Mesenchymal stem cell (in vitro differentiated cells and primary cell): ENCODE measurements at regions not wholly inside any gene's neighbourhood (a gene's known extent, or its start where the extent isn't known, plus 50 kb on each side); places are given as distances from the start of the nearest gene placed in this dataset.
A peak's percentile ranks its signal among the peaks of the same experiment; 100 is the strongest.

Experiments
- DNase-seq: peaks from one replicate; pipeline ENCODE4 v3.0.0-alpha.2; 2013
- H2AFZ ChIP-seq: one replicate; pipeline ENCODE4 v1.6.1; 2013; ENCODE audit warnings: low read depth, mild to moderate bottlenecking, control low read depth, inconsistent platforms, low read length, moderate library complexity
- H2AK5ac ChIP-seq: 2 replicates; pipeline ENCODE4 v1.6.1; 2013; ENCODE audit warnings: low read length, moderate library complexity, mild to moderate bottlenecking, inconsistent platforms; ENCODE audit not compliant: severe bottlenecking
- H2BK120ac ChIP-seq: one replicate; pipeline ENCODE4 v1.6.1; 2013; ENCODE audit warnings: low read depth, mild to moderate bottlenecking, inconsistent platforms, low read length, moderate library complexity
- H2BK12ac ChIP-seq, 2 experiments: one replicate each; pipeline ENCODE4 v1.6.1; 2013; ENCODE audit warnings: inconsistent platforms in 2 of 2, low read length in 2 of 2, mild to moderate bottlenecking in 2 of 2, moderate library complexity in 2 of 2, control low read depth in 1 of 2
- H2BK15ac ChIP-seq: one replicate; pipeline ENCODE4 v1.6.1; 2013; ENCODE audit warnings: mild to moderate bottlenecking, low read depth, inconsistent platforms; ENCODE audit not compliant: poor library complexity, severe bottlenecking
- H2BK5ac ChIP-seq: 2 replicates; pipeline ENCODE4 v1.6.1; 2013; ENCODE audit warnings: low read depth, mild to moderate bottlenecking, low read length, control low read depth, inconsistent platforms; ENCODE audit not compliant: poor library complexity, severe bottlenecking
- H3K14ac ChIP-seq, 2 experiments: one replicate each; pipeline ENCODE4 v1.6.1; 2013; ENCODE audit warnings: inconsistent platforms in 2 of 2, low read length in 2 of 2, control low read depth in 1 of 2, mild to moderate bottlenecking in 1 of 2, moderate library complexity in 1 of 2
- H3K18ac ChIP-seq, 2 experiments: one replicate each; pipeline ENCODE4 v1.6.1; 2013; ENCODE audit warnings: inconsistent platforms in 2 of 2, low read length in 2 of 2, control low read depth in 1 of 2, low read depth in 1 of 2, mild to moderate bottlenecking in 1 of 2
- H3K23ac ChIP-seq, 2 experiments: one replicate each; pipeline ENCODE4 v1.6.1; 2013; ENCODE audit warnings: inconsistent platforms in 2 of 2, low read length in 2 of 2, mild to moderate bottlenecking in 2 of 2, moderate library complexity in 2 of 2, control low read depth in 1 of 2
- H3K27ac ChIP-seq: 2 replicates; pipeline ENCODE4 v1.5.1; 2013; ENCODE audit warnings: mild to moderate bottlenecking, moderate library complexity, low read length, control low read depth, inconsistent platforms; ENCODE audit not compliant: poor library complexity, severe bottlenecking
- H3K27me3 ChIP-seq, 2 experiments: 2 replicates each; pipeline versions ENCODE4 v1.6.1 to v1.7.0; 2013; ENCODE audit warnings: low read length in 2 of 2, mild to moderate bottlenecking in 2 of 2, moderate library complexity in 2 of 2, control low read depth in 1 of 2, inconsistent platforms in 1 of 2; ENCODE audit not compliant: control insufficient read depth in 1 of 2, insufficient read depth in 1 of 2
- H3K36me3 ChIP-seq, 2 experiments: 2 replicates each; pipeline versions ENCODE4 v1.6.1 to v1.7.0; 2013; ENCODE audit warnings: low read length in 2 of 2, control low read depth in 1 of 2, inconsistent platforms in 1 of 2, low read depth in 1 of 2, mild to moderate bottlenecking in 1 of 2; ENCODE audit not compliant: insufficient read depth in 2 of 2, control insufficient read depth in 1 of 2
- H3K4ac ChIP-seq, 2 experiments: one replicate each; pipeline ENCODE4 v1.6.1; 2013; ENCODE audit warnings: inconsistent platforms in 2 of 2, low read length in 2 of 2, mild to moderate bottlenecking in 2 of 2, moderate library complexity in 2 of 2, control low read depth in 1 of 2, low read depth in 1 of 2
- H3K4me1 ChIP-seq: 2 replicates; pipeline ENCODE4 v1.6.1; 2013; ENCODE audit warnings: low read depth, low read length, control low read depth; ENCODE audit not compliant: control insufficient read depth, insufficient read depth
- H3K4me2 ChIP-seq: 2 replicates; pipeline ENCODE4 v1.6.1; 2013; ENCODE audit warnings: low read length, mild to moderate bottlenecking, inconsistent platforms; ENCODE audit not compliant: poor library complexity, severe bottlenecking
- H3K4me3 ChIP-seq, 2 experiments: 2 replicates each; pipeline versions ENCODE4 v1.5.1 to v1.7.0; 2013; ENCODE audit warnings: low read length in 2 of 2, mild to moderate bottlenecking in 2 of 2, control low read depth in 1 of 2, low read depth in 1 of 2; ENCODE audit not compliant: insufficient read depth in 1 of 2
- H3K79me1 ChIP-seq: replicated peaks from 2 replicates; pipeline ENCODE4 v1.6.1; 2013; ENCODE audit warnings: mild to moderate bottlenecking, control low read depth, low read length, inconsistent platforms; ENCODE audit not compliant: poor library complexity, severe bottlenecking
- H3K9ac ChIP-seq: 2 replicates; pipeline ENCODE4 v1.7.0; 2013; ENCODE audit warnings: mild to moderate bottlenecking, low read length, moderate library complexity
- H3K9me3 ChIP-seq: 2 replicates; pipeline ENCODE4 v1.7.0; 2013; ENCODE audit warnings: mild to moderate bottlenecking, low read length; ENCODE audit not compliant: control insufficient read depth
- H4K8ac ChIP-seq: one replicate; pipeline ENCODE4 v1.6.1; 2013; ENCODE audit warnings: inconsistent platforms, mild to moderate bottlenecking, low read length, moderate library complexity
- H4K91ac ChIP-seq: one replicate; pipeline ENCODE4 v1.6.1; 2013; ENCODE audit warnings: mild to moderate bottlenecking, low read length, inconsistent platforms
- WGBS: methylation state at CpG from one replicate; pipeline ENCODE4 v1.1.7; 2013; ENCODE audit warnings: mixed read lengths; 5-methylcytosine and 5-hydroxymethylcytosine counted together

DNA sequence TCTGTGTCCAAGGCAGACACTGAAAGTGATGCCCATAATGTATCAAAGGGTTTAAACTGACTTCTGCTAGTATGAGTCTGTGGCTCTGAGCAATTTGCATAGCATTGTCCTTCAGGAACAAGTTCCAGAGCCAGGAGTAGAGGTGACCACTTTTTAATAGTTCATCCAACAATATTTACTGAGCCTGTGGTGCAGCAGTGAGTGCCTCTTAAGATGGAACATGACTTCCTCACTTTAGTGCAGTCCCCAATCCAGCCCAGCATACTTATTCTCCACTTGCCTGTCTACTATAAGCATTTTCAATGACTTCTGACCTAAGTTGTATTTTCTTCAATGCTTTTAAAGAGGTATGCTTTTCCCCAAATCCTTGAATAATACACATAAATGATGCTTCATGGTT is 611.3 kb downstream of the MED13L start:
- H3K18ac ChIP-seq: no peak overlapping the region
- H2BK120ac ChIP-seq: no peak overlapping the region
- H4K91ac ChIP-seq: no peak overlapping the region
- no peaks in the 10 kb centered on the region for H3K79me1 ChIP-seq
- no peak overlapping the region for H2AFZ ChIP-seq
- H2BK5ac ChIP-seq: no peak overlapping the region
- H2BK12ac ChIP-seq: no peak overlapping the region
- H3K36me3 ChIP-seq: no peaks in the 10 kb centered on the region
- no peak overlapping the region for H2AK5ac ChIP-seq
- no peaks in the 10 kb centered on the region for H3K9me3 ChIP-seq
- no peak for DNase-seq
- no peak overlapping the region for H3K14ac ChIP-seq
- H3K9ac ChIP-seq: no peak overlapping the region
- H3K27me3 ChIP-seq: no peaks in the 10 kb centered on the region
- H3K4ac ChIP-seq: no peak overlapping the region
- no peak overlapping the region for H2BK15ac ChIP-seq
- H3K23ac ChIP-seq: no peak overlapping the region
- no peak overlapping the region for H3K27ac ChIP-seq
- H4K8ac ChIP-seq: no peak overlapping the region
- no peak overlapping the region for H3K4me3 ChIP-seq
- H3K4me1 ChIP-seq: no peaks in the 10 kb centered on the region
- no peak overlapping the region for H3K4me2 ChIP-seq

DNA sequence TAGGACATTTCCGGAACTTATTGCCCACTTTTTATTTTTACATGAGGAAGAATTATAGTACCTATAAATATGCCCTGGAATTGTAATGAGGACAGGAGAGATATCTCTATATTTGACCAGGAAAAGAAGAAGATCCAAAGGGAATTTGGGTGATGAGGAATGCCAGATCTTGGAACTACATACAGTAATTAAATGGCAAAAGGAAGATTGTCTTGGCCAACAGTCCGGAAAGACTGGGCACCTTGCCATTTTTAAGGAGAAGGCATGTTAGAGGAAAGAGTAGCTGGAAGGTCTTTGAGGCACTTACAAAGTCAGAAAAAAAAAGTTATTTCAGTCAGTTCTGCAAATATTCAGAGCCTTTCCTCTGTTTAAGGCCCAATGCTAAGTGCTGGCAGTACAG is 616.4 kb downstream of the MED13L start:
- H4K91ac ChIP-seq: no peak overlapping the region
- WGBS: 93% methylated on average over 1 of the region's 2 CpGs
- no peak overlapping the region for H2BK12ac ChIP-seq
- H3K79me1 ChIP-seq: no peaks in the 10 kb centered on the region
- H4K8ac ChIP-seq: no peak overlapping the region
- H3K4me2 ChIP-seq: no peak overlapping the region
- H3K18ac ChIP-seq: no peak overlapping the region
- H3K36me3 ChIP-seq: no peaks in the 10 kb centered on the region
- H2BK5ac ChIP-seq: no peak overlapping the region
- no peak overlapping the region for H3K4ac ChIP-seq
- H3K4me1 ChIP-seq: no peaks in the 10 kb centered on the region
- H3K14ac ChIP-seq: no peak overlapping the region
- H2AFZ ChIP-seq: no peak overlapping the region
- no peak overlapping the region for H3K23ac ChIP-seq
- H3K27me3 ChIP-seq: no peaks in the 10 kb centered on the region
- no peak overlapping the region for H3K27ac ChIP-seq
- DNase-seq: no peak
- H2BK120ac ChIP-seq: no peak overlapping the region
- H2BK15ac ChIP-seq: no peak overlapping the region
- H3K9ac ChIP-seq: peak overlapping the region; percentile 48
- no peak overlapping the region for H2AK5ac ChIP-seq
- H3K9me3 ChIP-seq: no peaks in the 10 kb centered on the region
- H3K4me3 ChIP-seq: no peak overlapping the region

DNA sequence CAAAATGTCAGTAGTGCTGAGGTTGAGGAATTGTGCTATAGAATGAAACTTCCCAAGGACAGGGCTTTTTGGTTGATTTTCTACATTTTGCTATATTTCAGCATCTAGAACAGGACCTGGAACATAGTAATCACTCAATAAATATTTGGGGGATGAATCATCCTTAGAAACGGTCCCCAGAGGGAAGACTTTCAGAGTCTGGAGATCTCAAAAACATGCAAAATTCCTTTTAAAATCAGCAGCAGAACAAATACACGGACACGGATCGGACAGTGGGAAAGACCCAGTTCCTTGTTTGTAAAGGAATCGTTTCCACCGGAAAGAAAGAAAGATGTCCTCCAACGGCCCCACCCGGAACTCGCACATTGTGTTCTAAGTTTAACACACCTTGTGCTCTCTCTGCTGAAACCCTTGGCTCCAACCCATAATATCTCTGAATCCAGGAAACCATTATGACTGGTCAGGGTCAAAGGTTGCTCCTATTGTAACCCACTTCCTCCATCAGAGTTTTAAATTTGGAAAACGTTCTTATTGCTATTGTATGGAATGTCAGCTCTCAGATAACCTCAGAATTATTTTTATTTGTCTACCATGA is 617.2 kb downstream of the MED13L start:
- no peaks in the 10 kb centered on the region for H3K27me3 ChIP-seq
- no peak for DNase-seq
- H3K4me1 ChIP-seq: no peaks in the 10 kb centered on the region
- no peak overlapping the region for H2BK5ac ChIP-seq
- no peak overlapping the region for H3K27ac ChIP-seq
- H3K9ac ChIP-seq: peak overlapping the region; percentile 48
- H3K18ac ChIP-seq: no peak overlapping the region
- H2BK15ac ChIP-seq: no peak overlapping the region
- no peaks in the 10 kb centered on the region for H3K36me3 ChIP-seq
- H2BK12ac ChIP-seq: no peak overlapping the region
- H3K4me2 ChIP-seq: no peak overlapping the region
- no peaks in the 10 kb centered on the region for H3K79me1 ChIP-seq
- no peak overlapping the region for H4K8ac ChIP-seq
- peak overlapping the region in 1 of 2 experiments; percentile 2 for H3K4me3 ChIP-seq
- 70% methylated on average over 9 of the region's 10 CpGs for WGBS
- no peak overlapping the region for H3K4ac ChIP-seq
- no peak overlapping the region for H2AFZ ChIP-seq
- no peak overlapping the region for H3K14ac ChIP-seq
- H4K91ac ChIP-seq: no peak overlapping the region
- no peak overlapping the region for H2AK5ac ChIP-seq
- no peak overlapping the region for H3K23ac ChIP-seq
- no peaks in the 10 kb centered on the region for H3K9me3 ChIP-seq
- H2BK120ac ChIP-seq: no peak overlapping the region

DNA sequence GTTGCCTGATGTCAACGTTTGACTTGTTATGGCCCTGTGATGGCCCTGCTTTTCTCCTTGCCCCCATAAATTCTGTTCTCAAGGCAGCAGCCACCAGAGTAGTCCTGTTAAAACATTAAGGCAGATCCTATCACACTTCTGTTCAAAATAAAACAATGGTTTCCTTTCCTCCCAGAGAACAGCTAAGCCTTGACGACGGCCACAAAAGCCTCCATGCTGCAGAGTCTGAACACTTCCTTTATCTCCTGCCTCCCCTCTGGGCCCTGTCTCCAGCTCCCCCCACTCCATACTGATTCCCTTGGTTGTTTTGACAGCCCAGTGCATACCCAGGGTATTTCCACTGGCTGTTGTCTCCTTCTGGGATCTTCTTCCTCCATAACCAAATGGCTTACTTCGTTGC is 618.1 kb downstream of the MED13L start:
- Histone ChIP-seq H2BK15ac (no peak overlapping the region), H4K91ac (no peak overlapping the region), H3K18ac (no peak overlapping the region), H3K9ac (no peak overlapping the region), H3K4me2 (no peak overlapping the region), H3K79me1 (no peaks in the 10 kb centered on the region), H3K27me3 (no peaks in the 10 kb centered on the region), H4K8ac (no peak overlapping the region), H3K9me3 (no peaks in the 10 kb centered on the region), H2AK5ac (no peak overlapping the region), H3K23ac (no peak overlapping the region), H2AFZ (no peak overlapping the region), H2BK12ac (no peak overlapping the region), H2BK5ac (no peak overlapping the region), H3K4me1 (no peaks in the 10 kb centered on the region), H3K14ac (no peak overlapping the region), H3K27ac (no peak overlapping the region), H2BK120ac (no peak overlapping the region), H3K4me3 (no peak overlapping the region), H3K4ac (no peak overlapping the region), H3K36me3 (no peaks in the 10 kb centered on the region)
- WGBS: 45% methylated on average over 4 of the region's 4 CpGs
- no peak for DNase-seq
